ENCODE measurements at regions not wholly inside any gene's neighbourhood (a gene's known extent, or its start where the extent isn't known, plus 50 kb on each side); places are given as distances from the start of the nearest gene placed in this dataset.
"Not testable (repeated sequence)": the region's sequence is repeated elsewhere in the genome, so short reads cannot be mapped to it uniquely, and the experiment has no call there.

GRCh38 chr10:46218921-46219320 lies 67.9 kb upstream of the ANTXRL start:
- no peak for DNase-seq (ENCODE audit: low read depth)

GRCh38 chr10:46219431-46219990 lies 67.3 kb upstream of the ANTXRL start:
- H3K4me1 ChIP-seq (ENCODE audit: insufficient read depth, low read length); FAIRE-seq; H4K20me1 ChIP-seq (ENCODE audit: insufficient read depth, low read length); H3K9ac ChIP-seq (ENCODE audit: low read length); H2AFZ ChIP-seq (ENCODE audit: low read depth, low read length); H3K9me3 ChIP-seq (ENCODE audit: insufficient read depth, low read depth, low read length); H3K27ac ChIP-seq (ENCODE audit: low read depth, low read length); H3K36me3 Mint-ChIP-seq (ENCODE audit: low read depth, unreplicated experiment); H3K9me3 Mint-ChIP-seq (ENCODE audit: unreplicated experiment); DNase-seq (ENCODE audit: low read depth); H3K79me2 ChIP-seq (ENCODE audit: insufficient read depth, low read length); H3K36me3 ChIP-seq (ENCODE audit: insufficient read depth, low read length); H3K4me3 Mint-ChIP-seq (ENCODE audit: unreplicated experiment); H3K27me3 ChIP-seq (ENCODE audit: insufficient read depth, low read length); H3K4me2 ChIP-seq (ENCODE audit: low read length); H3K27ac Mint-ChIP-seq (ENCODE audit: unreplicated experiment); H3K4me3 ChIP-seq (ENCODE audit: insufficient read depth, low read depth, low read length): not testable (repeated sequence)
- Mint-ChIP-seq H3K27me3 (ENCODE audit: low read depth, unreplicated experiment) (peaks cover 37% of the 10 kb centered on the region), H3K4me1 (ENCODE audit: low read depth, unreplicated experiment) (peaks cover 11% of the 10 kb centered on the region)

More at GRCh38 chr10:46218921-46219320, 67.9 kb upstream of the ANTXRL start:
- no peaks in the 10 kb centered on the region for H3K4me1 ChIP-seq (ENCODE audit: insufficient read depth, low read length)
- Mint-ChIP-seq H3K27me3 (ENCODE audit: low read depth, unreplicated experiment) (peaks cover 37% of the 10 kb centered on the region), H3K4me3 (ENCODE audit: unreplicated experiment) (no peak overlapping the region), H3K4me1 (ENCODE audit: low read depth, unreplicated experiment) (peaks cover 11% of the 10 kb centered on the region), H3K36me3 (ENCODE audit: low read depth, unreplicated experiment) (no peaks in the 10 kb centered on the region), H3K9me3 (ENCODE audit: unreplicated experiment) (no peaks in the 10 kb centered on the region), H3K27ac (ENCODE audit: unreplicated experiment) (no peak overlapping the region)
- no peak overlapping the region for H3K9ac ChIP-seq (ENCODE audit: low read length)
- no peak overlapping the region for H3K4me2 ChIP-seq (ENCODE audit: low read length)
- H3K9me3 ChIP-seq (ENCODE audit: insufficient read depth, low read depth, low read length) = no peaks in the 10 kb centered on the region
- TF ChIP-seq EZH2 (IDR thresholded peaks at IDR 0.05; ENCODE audit: insufficient read depth, low read length) = no peak
- TF ChIP-seq CTCF (IDR thresholded peaks at IDR 0.05; ENCODE audit: insufficient read depth, low read depth, low read length) = no peak
- H2AFZ ChIP-seq (ENCODE audit: low read depth, low read length) = no peak overlapping the region
- no peak overlapping the region for H3K4me3 ChIP-seq (ENCODE audit: insufficient read depth, low read depth, low read length)
- no peaks in the 10 kb centered on the region for H3K36me3 ChIP-seq (ENCODE audit: insufficient read depth, low read length)
- H3K27me3 ChIP-seq (ENCODE audit: insufficient read depth, low read length) = no peaks in the 10 kb centered on the region
- no peak overlapping the region for H3K27ac ChIP-seq (ENCODE audit: low read depth, low read length)
- H3K79me2 ChIP-seq (ENCODE audit: insufficient read depth, low read length) = no peaks in the 10 kb centered on the region
- no peaks in the 10 kb centered on the region for H4K20me1 ChIP-seq (ENCODE audit: insufficient read depth, low read length)
- FAIRE-seq = no peak

GRCh38 chr10:46220187-46220586 lies 66.6 kb upstream of the ANTXRL start:
- Histone ChIP-seq H3K79me2 (ENCODE audit: insufficient read depth, low read length) (no peaks in the 10 kb centered on the region), H3K4me1 (ENCODE audit: insufficient read depth, low read length) (no peaks in the 10 kb centered on the region), H3K9me3 (ENCODE audit: insufficient read depth, low read depth, low read length) (no peaks in the 10 kb centered on the region), H3K36me3 (ENCODE audit: insufficient read depth, low read length) (no peaks in the 10 kb centered on the region), H3K9ac (ENCODE audit: low read length) (no peak overlapping the region), H3K27me3 (ENCODE audit: insufficient read depth, low read length) (peaks cover 1% of the 10 kb centered on the region), H2AFZ (ENCODE audit: low read depth, low read length) (no peak overlapping the region), H3K4me3 (ENCODE audit: insufficient read depth, low read depth, low read length) (no peak overlapping the region), H3K4me2 (ENCODE audit: low read length) (no peak overlapping the region), H4K20me1 (ENCODE audit: insufficient read depth, low read length) (no peaks in the 10 kb centered on the region), H3K27ac (ENCODE audit: low read depth, low read length) (no peak overlapping the region)
- FAIRE-seq (no peak), DNase-seq (ENCODE audit: low read depth) (no peak)
- TF ChIP-seq EZH2 (IDR thresholded peaks at IDR 0.05; ENCODE audit: insufficient read depth, low read length) (no peak), CTCF (IDR thresholded peaks at IDR 0.05; ENCODE audit: insufficient read depth, low read depth, low read length) (no peak)
- no peak overlapping the region for H3K27ac Mint-ChIP-seq (ENCODE audit: unreplicated experiment)
- peaks cover 11% of the 10 kb centered on the region for H3K4me1 Mint-ChIP-seq (ENCODE audit: low read depth, unreplicated experiment)
- no peaks in the 10 kb centered on the region for H3K36me3 Mint-ChIP-seq (ENCODE audit: low read depth, unreplicated experiment)
- H3K9me3 Mint-ChIP-seq (ENCODE audit: unreplicated experiment) = no peaks in the 10 kb centered on the region
- H3K27me3 Mint-ChIP-seq (ENCODE audit: low read depth, unreplicated experiment) = peaks cover 43% of the 10 kb centered on the region
- no peak overlapping the region for H3K4me3 Mint-ChIP-seq (ENCODE audit: unreplicated experiment)
